Activated naive CD4-positive, alpha-beta T cell (primary cell): ENCODE measurements at regions not wholly inside any gene's neighbourhood (a gene's known extent, or its start where the extent isn't known, plus 50 kb on each side); places are given as distances from the start of the nearest gene placed in this dataset.
A peak's percentile ranks its signal among the peaks of the same experiment; 100 is the strongest.

Experiments used
- DNase-seq, 4 experiments: peaks; one replicate each; lab custom pipeline; 2025; lab: John Stamatoyannopoulos, UW

GRCh38 chr22:49324527-49325491 is 502.9 kb downstream of the BRD1 start:
- no peak for DNase-seq

- no peak for DNase-seq
These were observed 503.8 kb downstream of the BRD1 start for GRCh38 chr22:49323751-49324415.

- no peak for DNase-seq
These were observed 504.6 kb downstream of the BRD1 start for GRCh38 chr22:49322861-49323622.

- no peak for DNase-seq
These were observed 505.4 kb downstream of the BRD1 start for GRCh38 chr22:49322231-49322630.

DNA sequence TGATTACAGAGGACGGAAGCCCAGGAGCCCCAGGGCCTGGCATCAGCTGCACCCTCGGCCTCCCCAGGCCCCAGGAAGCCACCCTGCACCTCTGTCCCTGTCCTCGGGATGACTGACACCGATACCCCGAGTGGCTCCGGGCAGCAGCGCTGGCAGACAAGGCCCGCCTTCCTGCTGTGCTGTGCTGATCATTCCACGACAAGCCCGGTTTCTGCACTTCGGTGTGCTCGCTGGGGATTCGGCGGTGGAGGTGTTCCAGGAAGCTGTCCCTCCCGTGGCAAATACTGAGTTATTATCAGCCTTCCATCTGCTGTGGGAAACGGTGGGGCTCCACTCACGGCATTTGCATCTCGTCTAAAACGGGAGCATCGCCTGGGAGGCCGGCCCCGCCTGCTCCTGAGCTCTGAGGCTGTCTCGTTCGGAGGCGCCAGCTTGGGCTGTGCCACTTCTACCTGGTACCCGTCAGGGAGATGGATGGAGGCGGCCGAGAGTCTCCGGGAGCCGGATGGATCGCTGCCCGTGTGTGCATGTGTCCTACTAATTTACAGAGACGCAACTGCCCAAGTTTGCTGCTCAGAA is 506.1 kb downstream of the BRD1 start:
- no peak for DNase-seq

- no peak for DNase-seq
These were observed 506.8 kb downstream of the BRD1 start for GRCh38 chr22:49320714-49321476.

DNA sequence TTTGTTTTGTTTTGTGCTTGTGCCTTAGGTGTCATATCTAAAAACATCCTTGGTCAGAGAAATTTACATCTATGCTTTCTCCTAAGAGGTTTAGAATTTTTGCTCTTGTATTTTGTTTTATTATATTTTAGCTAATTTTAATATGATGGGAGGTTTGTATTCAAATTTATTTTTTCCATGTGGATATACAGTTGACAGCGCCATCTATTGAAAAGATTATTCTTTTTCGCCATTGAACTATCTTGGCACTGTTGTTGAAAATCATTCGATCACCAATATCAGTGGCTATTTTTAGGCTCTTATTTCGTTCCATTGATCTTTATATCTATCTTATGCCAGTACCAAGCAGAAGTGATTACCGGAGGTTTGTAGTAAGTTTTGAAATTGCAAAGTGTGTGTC is 510.3 kb downstream of the BRD1 start:
- DNase-seq: no peak

DNA sequence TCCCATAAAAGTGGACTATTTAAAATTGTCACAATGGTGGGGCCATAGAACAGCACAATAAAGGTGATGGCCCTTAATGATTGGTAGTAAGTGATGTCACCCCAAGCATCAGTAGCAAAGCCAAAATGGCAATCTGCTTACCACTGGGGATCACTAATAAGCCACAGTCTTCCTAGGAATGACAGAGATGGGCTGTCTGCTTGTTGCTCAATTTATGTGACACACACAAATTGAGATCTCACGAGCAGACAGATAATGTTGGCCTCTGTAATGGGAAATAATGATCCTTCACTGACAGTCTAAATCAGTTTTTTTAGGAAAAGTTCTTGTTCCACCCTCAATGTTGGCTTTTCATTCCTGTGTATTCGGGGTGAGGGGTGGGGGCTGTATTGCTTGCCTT is 515.1 kb downstream of the BRD1 start:
- DNase-seq: no peak

DNA sequence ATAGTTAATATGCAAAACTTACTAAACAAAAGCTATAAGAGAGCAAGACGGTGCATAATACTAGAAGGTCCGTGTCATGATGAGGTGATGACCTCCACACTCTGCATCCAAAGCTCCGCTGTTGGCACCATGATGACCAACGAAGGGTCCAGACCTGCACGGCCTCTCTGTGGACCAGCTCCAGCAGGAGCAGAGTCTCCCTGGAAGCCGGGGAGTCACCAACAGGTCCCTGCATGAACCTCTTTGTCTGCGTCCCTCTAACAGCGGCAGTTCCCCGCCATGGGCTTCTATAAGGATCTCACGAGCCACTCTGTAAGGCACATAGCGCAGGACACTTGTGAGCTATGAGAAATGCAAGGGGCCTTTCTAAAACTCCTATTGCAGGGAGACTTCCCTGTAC is 517.3 kb downstream of the BRD1 start:
- no peak for DNase-seq

- no peak for DNase-seq
These were observed 519.4 kb downstream of the BRD1 start for GRCh38 chr22:49308300-49308699.

GRCh38 chr22:49307870-49308269 is 519.8 kb downstream of the BRD1 start:
- no peak for DNase-seq

- DNase-seq: no peak
These were observed 520.2 kb downstream of the BRD1 start for GRCh38 chr22:49307481-49307830.

DNA sequence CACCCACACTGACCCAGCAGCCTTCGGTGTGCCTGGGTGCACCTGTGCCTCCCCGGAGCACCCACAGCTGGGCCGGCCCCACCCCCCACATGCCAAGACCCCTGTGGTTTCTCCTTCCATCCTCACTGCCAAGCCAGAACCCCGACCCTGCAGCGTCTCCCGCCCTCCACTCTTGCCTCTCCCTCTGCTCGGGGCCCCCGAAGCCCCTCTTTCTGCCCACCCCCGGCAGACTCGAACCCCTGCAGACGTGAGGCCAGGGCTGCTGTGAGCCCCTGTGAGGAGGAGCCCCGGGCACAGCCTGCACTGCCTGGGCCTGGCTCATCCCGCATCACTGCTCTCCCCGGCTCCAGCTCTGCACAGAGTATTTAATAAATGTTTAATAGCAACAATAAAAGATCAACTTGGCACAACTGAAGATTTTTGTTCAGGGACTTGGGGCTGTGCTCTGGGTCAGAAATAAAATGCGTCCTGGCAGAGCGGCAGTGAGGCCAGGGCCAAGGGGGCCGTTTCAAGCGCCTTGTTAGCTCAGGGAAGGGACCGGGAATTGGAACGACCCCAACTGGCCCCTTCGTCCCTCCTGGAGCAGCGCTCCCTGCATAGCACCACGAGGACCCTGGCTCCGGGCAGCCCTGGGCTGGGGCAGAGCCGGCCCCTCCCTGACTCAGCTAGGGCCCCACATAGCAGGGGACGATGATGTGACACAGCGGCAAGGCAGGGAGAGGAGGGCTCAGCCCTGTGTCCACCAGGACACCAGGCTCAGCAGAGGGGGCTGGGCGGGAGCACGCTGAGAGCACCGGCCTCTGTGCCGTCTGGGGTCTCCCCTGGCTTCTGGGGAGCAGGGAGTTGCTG is 520.8 kb downstream of the BRD1 start:
- DNase-seq: no peak

- no peak for DNase-seq
These were observed 521.6 kb downstream of the BRD1 start for GRCh38 chr22:49305966-49306631.

DNA sequence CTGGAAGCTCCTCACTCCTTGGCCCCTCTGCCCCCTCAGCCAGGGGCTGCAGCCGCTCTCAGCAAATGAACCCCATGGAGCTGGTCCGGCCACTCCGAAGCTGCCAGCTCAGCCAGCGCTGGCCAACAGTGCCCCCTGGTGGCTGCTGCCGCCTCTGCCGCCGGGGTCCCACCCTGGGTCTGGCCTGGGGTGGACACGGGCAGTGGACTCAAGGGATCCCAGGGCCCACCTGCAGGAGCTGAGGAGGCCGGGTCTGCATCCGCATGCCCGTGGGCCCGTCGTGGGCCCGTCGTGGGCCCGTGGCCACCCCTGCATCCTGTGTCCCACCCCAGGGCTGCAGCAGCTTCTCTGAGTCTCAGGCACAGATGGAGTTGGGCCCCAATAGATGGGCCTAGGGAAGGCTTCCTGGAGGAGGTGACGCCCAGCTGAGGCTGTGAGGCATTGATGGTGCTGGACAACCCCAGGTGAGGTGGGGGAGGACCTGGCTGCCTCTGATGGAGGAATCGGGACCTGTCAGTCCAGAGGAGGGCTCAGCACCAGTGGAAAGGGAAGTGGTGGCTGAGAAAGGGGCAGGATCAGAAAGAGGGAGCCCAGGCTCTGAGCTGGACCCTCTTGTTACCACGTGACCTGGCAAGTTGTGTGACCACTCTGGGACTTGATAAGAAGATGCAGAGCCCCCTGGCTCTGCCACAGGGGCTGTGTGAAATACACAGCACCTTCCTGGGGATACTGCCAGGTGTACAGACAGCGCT is 522.3 kb downstream of the BRD1 start:
- peak; percentile 35 to 58 (median 50) for DNase-seq

GRCh38 chr22:49303781-49304461 is 523.8 kb downstream of the BRD1 start:
- no peak for DNase-seq

GRCh38 chr22:49303061-49303735 is 524.5 kb downstream of the BRD1 start:
- DNase-seq: no peak

GRCh38 chr22:49302530-49302929 is 525.1 kb downstream of the BRD1 start:
- no peak for DNase-seq
